Ascending aorta (tissue), 2 donors: ENCODE measurements at regions not wholly inside any gene's neighbourhood (a gene's known extent, or its start where the extent isn't known, plus 50 kb on each side); places are given as distances from the start of the nearest gene placed in this dataset.

ENCODE experiments used
- DNase-seq, 2 donors: peaks; one replicate each; pipeline ENCODE4 v3.0.0-alpha.2; 2019; ENCODE audit warnings: low spot score in 2 of 2
- H3K27ac ChIP-seq, 2 donors: fragments of 200-600 bp; sonication (generic); one replicate each; pipeline ENCODE4 v1.5.1; 2016 to 2017; ENCODE audit warnings: mild to moderate bottlenecking in 1 of 2
- H3K27me3 ChIP-seq: fragments of 200-600 bp; sonication (generic); one replicate; pipeline ENCODE4 v1.5.1; 2017
- H3K36me3 ChIP-seq, 2 donors: fragments of 200-600 bp; sonication (generic); one replicate each; pipeline ENCODE4 v1.5.1; 2016
- H3K4me1 ChIP-seq, 2 donors: fragments of 200-600 bp; sonication (generic); one replicate each; pipeline ENCODE4 v1.5.1; 2016 to 2017; ENCODE audit warnings: mild to moderate bottlenecking in 1 of 2
- H3K4me3 ChIP-seq, 2 donors: fragments of 200-600 bp; sonication (generic); one replicate each; pipeline ENCODE4 v1.5.1; 2016 to 2017; ENCODE audit warnings: mild to moderate bottlenecking in 1 of 2
- H3K9me3 ChIP-seq, 2 donors: fragments of 200-600 bp; sonication (generic); one replicate each; pipeline ENCODE4 v1.5.1; 2016
- CTCF ChIP-seq, 3 experiments: fragments of 200-600 bp in 2 of 3; fragments of 450-650 bp in 1 of 3; sonication (generic) in 2 of 3; IDR thresholded peaks; one replicate each; pipeline ENCODE4 v1.5.1; 2016 to 2019; ENCODE audit warnings: antibody characterized with exemption in 3 of 3, mild to moderate bottlenecking in 1 of 3, moderate library complexity in 1 of 3
- intact Hi-C: fragments of 100-400 bp; cut with DNase I; formaldehyde crosslinking; loops from one replicate; pipeline ENCODE4 v1.15.1; 2023

- H3K4me1 ChIP-seq: no peaks in the 10 kb centered on the region
- H3K36me3 ChIP-seq: no peaks in the 10 kb centered on the region
- TF ChIP-seq CTCF (IDR thresholded peaks at IDR 0.05): no peak
- no peak overlapping the region for H3K27ac ChIP-seq
- no peaks in the 10 kb centered on the region for H3K9me3 ChIP-seq
- H3K27me3 ChIP-seq: no peaks in the 10 kb centered on the region
- DNase-seq: no peak
- intact Hi-C loops: no loop called here
- H3K4me3 ChIP-seq: no peak overlapping the region
Observed at GRCh38 chr10:52865213-52865612, 92.6 kb upstream of the MBL2 start.

- TF ChIP-seq CTCF (IDR thresholded peaks at IDR 0.05): no peak
- DNase-seq: no peak
- H3K27ac ChIP-seq: no peak overlapping the region
- H3K27me3 ChIP-seq: no peaks in the 10 kb centered on the region
- H3K36me3 ChIP-seq: no peaks in the 10 kb centered on the region
- no peaks in the 10 kb centered on the region for H3K4me1 ChIP-seq
- H3K9me3 ChIP-seq: no peaks in the 10 kb centered on the region
- intact Hi-C loops: no loop called here
- H3K4me3 ChIP-seq: no peak overlapping the region
Observed at GRCh38 chr10:52864201-52865106, 91.9 kb upstream of the MBL2 start.

GRCh38 chr10:52858722-52859121 is 86.1 kb upstream of the MBL2 start:
- DNase-seq: no peak
- Histone ChIP-seq H3K36me3 (no peaks in the 10 kb centered on the region), H3K4me1 (no peaks in the 10 kb centered on the region), H3K4me3 (no peak overlapping the region), H3K9me3 (no peaks in the 10 kb centered on the region), H3K27ac (no peak overlapping the region), H3K27me3 (no peaks in the 10 kb centered on the region)
- intact Hi-C loops: no loop called here
- TF ChIP-seq CTCF (IDR thresholded peaks at IDR 0.05): no peak

- Histone ChIP-seq H3K27ac (no peak overlapping the region), H3K36me3 (no peaks in the 10 kb centered on the region), H3K9me3 (no peaks in the 10 kb centered on the region), H3K4me1 (no peaks in the 10 kb centered on the region), H3K4me3 (no peak overlapping the region), H3K27me3 (no peaks in the 10 kb centered on the region)
- intact Hi-C loops: no loop called here
- DNase-seq: no peak
- no peak for TF ChIP-seq CTCF (IDR thresholded peaks at IDR 0.05)
Observed at GRCh38 chr10:52855546-52856325, 83.2 kb upstream of the MBL2 start.

- DNase-seq: no peak
- TF ChIP-seq CTCF (IDR thresholded peaks at IDR 0.05): no peak
- H3K27me3 ChIP-seq: no peaks in the 10 kb centered on the region
- no peak overlapping the region for H3K4me3 ChIP-seq
- H3K9me3 ChIP-seq: no peaks in the 10 kb centered on the region
- no peaks in the 10 kb centered on the region for H3K36me3 ChIP-seq
- no peak overlapping the region for H3K27ac ChIP-seq
- H3K4me1 ChIP-seq: no peaks in the 10 kb centered on the region
- intact Hi-C loops: no loop called here
Observed at GRCh38 chr10:52853704-52854103, 81.1 kb upstream of the MBL2 start.
